ENCODE measurements at regions not wholly inside any gene's neighbourhood (a gene's known extent, or its start where the extent isn't known, plus 50 kb on each side); places are given as distances from the start of the nearest gene placed in this dataset.

DNA sequence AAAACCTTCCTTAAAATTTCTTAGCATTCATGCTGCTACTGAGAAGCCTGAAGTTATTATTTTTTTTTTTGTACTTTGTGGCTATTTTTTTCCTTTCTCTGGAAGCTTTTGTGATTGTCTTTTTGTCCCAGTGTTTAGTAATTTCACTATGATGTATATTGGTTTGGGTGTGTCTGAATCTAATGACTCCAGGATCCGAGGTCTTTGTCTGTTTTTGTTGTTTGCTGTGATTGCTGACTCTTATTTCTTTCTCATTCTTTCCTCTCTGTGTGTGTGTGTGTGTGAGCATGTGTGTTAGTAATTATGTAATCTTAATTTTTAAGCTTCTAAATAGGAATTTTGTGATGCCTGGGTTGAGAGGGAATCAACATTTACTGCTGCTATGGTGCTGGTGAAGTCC lies 152.0 kb downstream of the RAP2B start:
- no peak for DNase-seq (ENCODE audit: low spot score)

DNA sequence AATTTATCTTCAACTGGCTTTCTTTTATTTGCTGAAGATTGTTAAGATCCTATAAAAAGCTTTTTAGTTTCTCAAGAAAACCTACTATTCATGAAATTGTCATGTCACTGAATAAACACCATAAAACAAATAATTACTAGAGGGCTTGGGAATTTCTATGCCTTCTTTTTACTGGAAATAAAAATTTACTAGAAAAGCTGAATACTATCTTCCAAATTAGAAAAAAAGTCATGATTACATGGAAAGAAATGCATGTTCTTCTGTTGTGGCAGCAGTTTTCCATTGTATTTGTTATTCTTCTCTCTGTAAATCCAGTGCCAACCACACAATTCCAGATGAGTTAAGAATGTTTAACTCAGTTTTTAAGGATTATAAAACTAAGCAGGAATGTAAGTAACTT lies 153.8 kb downstream of the RAP2B start:
- DNase-seq (ENCODE audit: low spot score) = no peak

- DNase-seq (ENCODE audit: low spot score) = no peak
Measured at GRCh38 chr3:153319705-153320554, 157.9 kb downstream of the RAP2B start.

GRCh38 chr3:153320585-153321128 lies 158.6 kb downstream of the RAP2B start:
- DNase-seq (ENCODE audit: low spot score) = no peak

DNA sequence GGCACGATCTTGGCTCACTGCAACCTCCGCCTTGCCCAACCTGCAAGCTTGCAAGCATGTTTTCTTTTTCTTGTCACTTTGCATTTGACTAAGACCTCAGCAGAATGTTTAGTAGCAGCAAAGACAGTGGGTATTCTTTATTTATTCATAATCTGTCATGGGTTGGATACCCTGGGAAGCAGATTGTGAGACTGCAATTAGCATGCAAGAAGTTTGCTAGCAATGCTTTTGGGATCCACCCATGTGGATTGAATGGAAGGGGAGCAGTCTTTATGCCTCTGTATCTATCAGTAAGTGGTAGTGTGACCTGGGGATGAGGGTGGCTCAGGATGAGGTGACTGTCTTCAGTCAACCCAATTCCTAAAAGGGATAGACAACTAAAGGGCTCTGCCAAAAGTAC lies 166.7 kb downstream of the RAP2B start:
- DNase-seq (ENCODE audit: low spot score) = no peak

DNA sequence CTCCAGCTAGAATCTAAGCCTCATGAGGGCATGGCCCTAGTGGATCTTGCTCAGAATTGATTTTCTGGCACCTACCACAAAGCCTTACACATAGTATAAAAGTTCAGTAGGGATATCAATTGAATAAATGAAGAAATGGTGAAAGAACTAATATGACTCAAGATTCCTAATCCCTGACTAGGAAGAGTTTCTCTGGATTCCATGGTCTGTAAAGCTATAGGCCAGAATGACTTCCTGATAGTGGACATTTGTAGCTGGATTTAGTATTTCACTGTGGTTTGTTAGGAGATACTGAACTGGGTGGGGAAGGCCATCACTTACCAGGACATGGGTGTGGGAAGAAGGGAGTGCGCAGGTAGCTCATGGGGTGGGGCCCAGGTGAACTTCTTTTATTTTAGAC lies 168.9 kb downstream of the RAP2B start:
- no peak for DNase-seq (ENCODE audit: low spot score)

- no peak for DNase-seq (ENCODE audit: low spot score)
Measured at GRCh38 chr3:153331676-153332075, 169.7 kb downstream of the RAP2B start.

GRCh38 chr3:153334558-153334957 lies 172.5 kb downstream of the RAP2B start:
- no peak for DNase-seq (ENCODE audit: low spot score)

DNA sequence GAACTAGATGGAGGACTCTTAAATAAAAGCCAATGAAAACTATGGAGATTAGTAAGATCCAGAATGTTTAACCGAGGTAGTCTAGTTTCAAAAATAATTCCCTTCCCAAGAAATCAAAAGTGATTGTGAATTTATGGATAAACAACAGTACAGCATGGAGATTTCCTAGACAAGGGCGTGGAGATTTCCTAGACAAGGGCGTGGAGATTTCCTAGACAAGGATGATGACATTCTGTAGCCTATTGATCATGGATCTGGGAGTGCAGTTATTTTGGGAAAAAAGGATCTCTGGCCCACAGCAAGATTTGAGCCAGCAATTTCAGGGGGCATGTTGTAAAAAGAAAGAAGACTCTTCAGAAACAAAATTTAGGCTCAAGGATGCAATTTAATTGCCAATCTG lies 175.3 kb downstream of the RAP2B start:
- DNase-seq (ENCODE audit: low spot score) = no peak

DNA sequence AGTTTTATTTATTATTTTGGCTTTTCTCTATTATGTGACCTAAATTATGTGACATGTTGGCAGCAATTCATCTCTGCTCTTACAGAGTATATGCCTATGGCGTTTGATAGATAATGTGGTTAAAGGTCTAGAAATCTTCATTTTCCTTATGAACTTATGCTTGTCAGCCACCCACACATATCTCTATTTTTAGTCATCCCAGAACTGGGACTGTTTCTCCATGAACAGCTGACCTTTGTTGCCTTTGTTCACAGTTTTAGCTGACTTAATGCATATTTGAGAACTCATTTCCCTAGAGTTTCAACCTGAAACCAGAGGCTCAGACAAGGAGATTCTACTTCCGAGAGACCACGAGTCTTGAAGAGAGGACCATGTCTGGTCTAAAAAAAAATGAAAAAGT lies 176.5 kb downstream of the RAP2B start:
- no peak for DNase-seq (ENCODE audit: low spot score)

DNA sequence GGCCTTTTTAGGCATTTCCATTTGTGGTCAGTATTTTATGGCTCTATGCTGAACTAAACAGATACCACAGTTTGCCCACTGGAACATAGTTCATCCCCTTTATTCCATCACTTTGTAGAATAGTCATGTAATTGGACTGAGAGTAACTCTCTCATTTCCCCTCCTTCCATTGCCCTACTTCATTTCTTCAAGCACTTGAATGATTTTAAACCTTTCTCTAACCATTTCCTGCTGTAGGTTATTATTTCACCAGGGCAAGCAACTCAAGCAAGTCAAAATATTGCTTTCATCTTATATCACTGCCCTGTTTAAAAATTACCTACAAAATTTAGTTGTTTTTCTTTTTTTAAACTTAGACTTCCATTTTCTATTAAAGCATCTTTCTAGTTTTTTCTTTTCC lies 177.0 kb downstream of the RAP2B start:
- DNase-seq (ENCODE audit: low spot score) = no peak

DNA sequence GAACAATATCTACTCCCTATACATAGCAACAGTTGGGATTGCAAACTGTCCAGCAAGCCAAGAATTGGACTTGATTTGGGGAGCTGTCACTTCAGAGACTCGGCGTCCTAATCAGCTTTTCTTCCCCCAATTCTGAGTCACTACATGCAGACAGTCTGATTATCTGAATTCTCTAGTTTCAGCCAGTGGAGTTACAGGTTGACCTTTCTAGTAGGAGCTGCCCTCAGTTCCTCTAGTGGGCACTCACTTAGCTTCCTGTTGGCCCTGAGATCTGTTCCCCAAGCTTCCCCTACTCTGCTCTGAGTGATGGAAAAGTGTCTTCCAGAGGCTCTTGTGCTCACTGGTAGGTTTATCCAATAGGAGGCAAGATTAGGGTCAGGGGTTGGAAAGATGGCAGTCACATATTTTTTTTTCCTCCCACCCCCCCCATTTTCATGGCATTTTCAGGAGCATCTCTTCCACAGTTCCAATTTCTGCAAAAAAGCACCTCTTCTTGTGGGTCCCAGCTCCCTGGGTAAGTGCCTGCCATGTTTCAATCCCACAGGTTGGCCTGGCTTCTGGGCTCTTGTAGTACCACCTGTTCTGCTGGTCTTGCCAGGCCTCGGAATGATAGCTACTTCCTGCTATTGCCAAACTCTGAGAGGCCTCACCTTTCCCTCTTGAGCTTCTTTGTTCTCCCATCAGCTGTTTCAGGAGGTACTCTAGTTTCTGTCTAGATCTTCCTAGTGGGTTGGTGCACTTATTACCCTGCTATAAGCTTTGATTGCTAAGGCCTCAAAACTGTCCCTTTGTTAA lies 182.2 kb downstream of the RAP2B start:
- DNase-seq (ENCODE audit: low spot score) = no peak

DNA sequence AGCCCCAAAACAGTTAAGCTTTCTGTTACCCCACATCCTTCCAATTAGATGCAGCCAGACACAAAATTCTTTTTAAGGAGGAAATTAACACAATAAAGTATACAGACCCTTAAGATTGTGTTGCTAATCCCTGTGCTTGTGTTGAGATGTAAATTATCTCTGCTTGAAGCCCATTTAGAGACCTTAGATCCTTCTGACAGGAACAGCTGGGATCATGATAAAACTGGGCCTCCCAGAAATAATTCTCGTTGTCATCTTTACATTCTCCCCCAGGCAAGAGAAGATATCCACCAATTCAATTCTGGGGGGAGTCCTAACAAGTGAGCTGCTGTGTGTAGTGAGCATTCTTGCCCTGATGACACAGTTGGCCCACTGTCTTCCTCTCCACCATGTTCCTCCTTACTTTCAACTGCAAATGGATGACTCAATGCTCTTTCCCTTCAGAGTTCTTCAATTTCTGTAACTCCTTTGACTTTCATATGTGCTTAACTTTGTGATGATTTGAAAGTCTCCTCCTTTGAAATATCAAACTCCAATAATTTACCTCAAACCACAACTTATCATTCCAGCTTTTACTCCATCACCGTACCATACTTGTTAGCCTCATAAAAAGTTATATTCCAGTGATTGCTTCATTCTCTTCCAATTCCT lies 186.6 kb downstream of the RAP2B start:
- DNase-seq (ENCODE audit: low spot score) = no peak

- no peak for DNase-seq (ENCODE audit: low spot score)
Measured at GRCh38 chr3:153349108-153349499, 187.1 kb downstream of the RAP2B start.

GRCh38 chr3:153350420-153350819 lies 188.4 kb downstream of the RAP2B start:
- no peak for DNase-seq (ENCODE audit: low spot score)

- DNase-seq (ENCODE audit: low spot score) = no peak
Measured at GRCh38 chr3:153354641-153355040, 192.6 kb downstream of the RAP2B start.

DNA sequence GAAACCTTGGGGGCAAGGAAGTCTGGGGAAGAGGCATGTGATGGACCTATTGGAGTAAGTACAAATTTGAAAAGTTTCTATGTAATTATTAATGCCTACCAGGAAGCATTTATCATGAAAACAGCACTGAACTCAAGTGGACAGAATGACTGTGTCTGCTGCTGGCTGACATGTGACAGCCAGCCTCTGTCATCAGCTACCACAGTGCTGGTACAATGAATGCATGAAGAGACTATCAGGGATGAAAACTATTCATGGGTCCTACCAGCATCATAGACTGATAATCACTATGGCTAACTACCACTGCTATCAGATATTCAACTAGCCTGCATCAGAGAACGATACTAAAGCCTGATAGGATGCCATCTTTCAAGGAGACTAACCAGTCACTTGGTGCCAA lies 193.5 kb downstream of the RAP2B start:
- no peak for DNase-seq (ENCODE audit: low spot score)

GRCh38 chr3:153356908-153357307 lies 194.9 kb downstream of the RAP2B start:
- no peak for DNase-seq (ENCODE audit: low spot score)

DNA sequence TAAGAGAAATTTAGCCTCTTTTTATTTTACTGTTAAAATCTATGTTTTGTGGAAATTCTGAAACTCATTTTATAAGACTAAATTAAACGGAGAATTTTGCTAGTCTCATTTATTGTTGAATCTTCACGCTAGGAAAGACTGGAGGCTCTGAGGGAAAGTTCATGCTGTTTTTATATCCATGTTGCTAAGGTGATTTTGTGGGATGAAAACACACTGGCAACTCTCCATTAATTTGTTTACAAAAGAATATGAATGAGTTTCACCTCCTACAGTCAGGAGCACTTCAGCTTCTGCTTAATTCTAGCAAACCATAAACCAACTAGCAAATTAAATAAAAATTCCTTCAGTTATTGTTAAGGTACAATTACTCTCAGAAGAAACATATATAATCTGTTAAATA lies 195.4 kb downstream of the RAP2B start:
- DNase-seq (ENCODE audit: low spot score) = no peak

DNA sequence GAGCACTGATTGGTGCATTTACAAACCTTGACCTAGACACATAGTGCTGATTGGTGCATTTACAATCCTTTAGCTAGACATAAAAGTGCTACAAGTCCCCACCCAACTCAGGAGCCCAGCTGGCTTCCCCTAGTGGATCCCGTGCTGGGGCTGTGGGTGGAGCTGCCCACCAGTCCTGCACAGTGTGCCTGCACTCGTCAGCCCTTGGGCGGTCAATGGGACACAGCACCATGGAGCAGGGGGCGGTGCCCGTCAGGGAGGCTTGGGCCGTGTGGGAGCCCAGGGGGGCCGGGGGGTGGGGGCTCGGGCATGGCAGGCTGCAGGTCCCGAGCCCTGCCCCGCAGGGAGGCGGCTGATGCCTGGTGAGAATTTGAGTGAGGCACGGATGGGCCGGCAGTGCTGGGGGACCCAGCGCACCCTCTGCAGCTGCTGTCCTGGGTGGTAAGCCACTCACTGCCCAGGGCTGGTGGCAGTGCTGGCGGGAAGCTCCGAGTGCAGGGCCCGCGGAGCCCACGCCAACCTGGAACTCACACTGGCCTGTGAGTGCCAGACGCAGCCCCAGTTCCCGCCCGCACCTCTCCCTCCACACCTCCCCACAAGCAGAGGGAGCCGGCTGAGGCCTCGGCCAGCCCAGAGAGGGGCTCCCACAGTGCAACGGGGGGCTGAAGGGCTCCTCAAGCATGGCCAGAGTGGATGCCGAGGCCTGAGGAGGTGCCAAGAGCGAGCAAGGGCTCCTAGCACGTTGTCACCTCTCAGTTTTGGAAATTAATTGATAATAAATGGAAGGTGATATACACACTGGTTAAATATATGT lies 207.7 kb downstream of the RAP2B start:
- DNase-seq (ENCODE audit: low spot score) = no peak

- DNase-seq (ENCODE audit: low spot score) = no peak
Measured at GRCh38 chr3:153370680-153371079, 208.7 kb downstream of the RAP2B start.

GRCh38 chr3:153372326-153372725 lies 210.3 kb downstream of the RAP2B start:
- no peak for DNase-seq (ENCODE audit: low spot score)

All from CD4-positive, alpha-beta T cell treated with Interleukin-2 at 100 ng/mL for 4 hours (primary cell).